IMR-90 (cell line): ENCODE measurements at regions not wholly inside any gene's neighbourhood (a gene's known extent, or its start where the extent isn't known, plus 50 kb on each side); places are given as distances from the start of the nearest gene placed in this dataset.

Experiments used
- ATAC-seq: fragments of 200-7000 bp; cut with Tn5 transposase; 2 replicates; pipeline ENCODE4 v1.9.1; 2020; ENCODE audit warnings: low read depth, mild to moderate bottlenecking, moderate library complexity
- BruUV-seq: library from RNA; stranded (reverse); fragments of 400-500 nt; replicated peaks from 2 replicates; lab custom pipeline; 2021; lab: Mats Ljungman, UMichigan
- CTCF ChIA-PET: fragments of 300-600 bp; formaldehyde crosslinking; extraction: SDS; loops from one replicate; lab custom pipeline; 2021; ENCODE audit warnings: antibody characterized with exemption; lab: Yijun Ruan, JAX
- POLR2A ChIA-PET: fragments of 300-600 bp; sonication (Branson Sonifier 250); formaldehyde crosslinking; loops from one replicate; lab custom pipeline; 2022; ENCODE audit warnings: antibody characterized with exemption; ENCODE audit not compliant: unreplicated experiment; lab: Charles Lee
- DNase-seq: peaks from one replicate; pipeline ENCODE4 v3.0.0; 2013
- H2AFZ ChIP-seq: replicated peaks from 2 replicates; pipeline ENCODE3; 2013; ENCODE audit warnings: low read length, mild to moderate bottlenecking; ENCODE audit not compliant: poor library complexity
- H2AK5ac ChIP-seq: 2 replicates; pipeline ENCODE4 v1.6.1; 2013; ENCODE audit warnings: low read depth, low read length, inconsistent platforms
- H2AK9ac ChIP-seq: replicated peaks from 2 replicates; pipeline ENCODE3; 2013; ENCODE audit warnings: mild to moderate bottlenecking, low read depth, low read length, moderate library complexity; ENCODE audit not compliant: poor library complexity
- H2BK120ac ChIP-seq: 2 replicates; pipeline ENCODE4 v1.6.1; 2013; ENCODE audit warnings: low read depth, low read length, inconsistent platforms
- H2BK15ac ChIP-seq: 3 replicates; pipeline ENCODE4 v1.6.1; 2013; ENCODE audit warnings: low read depth, low read length, inconsistent platforms
- H2BK20ac ChIP-seq: 2 replicates; pipeline ENCODE4 v1.6.1; 2013; ENCODE audit warnings: low read depth, mild to moderate bottlenecking, inconsistent platforms, low read length, moderate library complexity
- H2BK5ac ChIP-seq: 2 replicates; pipeline ENCODE4 v1.6.1; 2013; ENCODE audit warnings: mild to moderate bottlenecking, low read depth, low read length, inconsistent platforms; ENCODE audit not compliant: poor library complexity, severe bottlenecking
- H3K14ac ChIP-seq: replicated peaks from 2 replicates; pipeline ENCODE4 v1.6.1; 2013; ENCODE audit warnings: low read depth, low read length, inconsistent platforms
- H3K18ac ChIP-seq: 2 replicates; pipeline ENCODE4 v1.6.1; 2013; ENCODE audit warnings: low read depth, low read length, control low read depth
- H3K23ac ChIP-seq: 2 replicates; pipeline ENCODE4 v1.6.1; 2013; ENCODE audit warnings: low read depth, low read length, inconsistent platforms
- H3K27ac ChIP-seq: 2 replicates; pipeline ENCODE4 v1.5.1; 2013; ENCODE audit warnings: mild to moderate bottlenecking, control low read depth, low read length; ENCODE audit not compliant: insufficient read depth
- H3K27me3 ChIP-seq: 2 replicates; pipeline ENCODE4 v1.6.1; 2013; ENCODE audit warnings: low read length; ENCODE audit not compliant: control insufficient read depth, insufficient read depth
- H3K36me3 ChIP-seq: 2 replicates; pipeline ENCODE4 v1.6.1; 2013; ENCODE audit warnings: low read length, mixed read lengths; ENCODE audit not compliant: control insufficient read depth, insufficient read depth
- H3K4ac ChIP-seq: 2 replicates; pipeline ENCODE4 v1.6.1; 2013; ENCODE audit warnings: low read depth, low read length, inconsistent platforms
- H3K4me1 ChIP-seq: 2 replicates; pipeline ENCODE4 v1.6.1; 2013; ENCODE audit warnings: low read length, mixed read lengths; ENCODE audit not compliant: control insufficient read depth, insufficient read depth
- H3K4me2 ChIP-seq: 2 replicates; pipeline ENCODE4 v1.6.1; 2013; ENCODE audit warnings: low read depth, mild to moderate bottlenecking, control low read depth, low read length, moderate library complexity
- H3K4me3 ChIP-seq: 2 replicates; pipeline ENCODE4 v1.5.1; 2013; ENCODE audit warnings: low read depth, mild to moderate bottlenecking, control low read depth, low read length, moderate library complexity; ENCODE audit not compliant: insufficient read depth
- H3K56ac ChIP-seq: 2 replicates; pipeline ENCODE4 v1.6.1; 2013; ENCODE audit warnings: low read length, inconsistent platforms; ENCODE audit not compliant: insufficient read depth; ENCODE audit errors: extremely low read depth
- H3K79me1 ChIP-seq, 2 experiments: 2 replicates each; pipeline ENCODE4 v1.6.1; 2013; ENCODE audit warnings: low read length in 2 of 2, inconsistent platforms in 1 of 2, low read depth in 1 of 2
- H3K9ac ChIP-seq: 2 replicates; pipeline ENCODE4 v1.6.1; 2013; ENCODE audit warnings: low read depth, low read length, control low read depth
- H3K9me1 ChIP-seq: 2 replicates; pipeline ENCODE4 v1.6.1; 2013; ENCODE audit warnings: low read length, inconsistent platforms; ENCODE audit not compliant: insufficient read depth
- H3K9me3 ChIP-seq: 2 replicates; pipeline ENCODE4 v1.6.1; 2013; ENCODE audit warnings: low read length; ENCODE audit not compliant: control insufficient read depth, insufficient read depth
- H4K20me1 ChIP-seq: 2 replicates; pipeline ENCODE4 v1.6.1; 2013; ENCODE audit warnings: low read length, inconsistent platforms; ENCODE audit not compliant: insufficient read depth
- H4K5ac ChIP-seq: 2 replicates; pipeline ENCODE4 v1.6.1; 2013; ENCODE audit warnings: mild to moderate bottlenecking, low read depth, low read length, control low read depth
- H4K8ac ChIP-seq, 2 experiments: 2 replicates each; pipeline ENCODE4 v1.6.1; 2013; ENCODE audit warnings: low read depth in 2 of 2, low read length in 2 of 2, control low read depth in 1 of 2, inconsistent platforms in 1 of 2
- H4K91ac ChIP-seq: 2 replicates; pipeline ENCODE4 v1.6.1; 2013; ENCODE audit warnings: low read depth, low read length, inconsistent platforms; ENCODE audit not compliant: insufficient read depth
- BHLHE40 ChIP-seq: fragments of 150-350 bp; IDR thresholded peaks from 2 replicates; pipeline ENCODE4 v1.6.1; 2016; ENCODE audit warnings: mild to moderate bottlenecking, low read depth, low read length
- CEBPB ChIP-seq: IDR thresholded peaks from 2 replicates; pipeline ENCODE4 v1.6.1; 2012; ENCODE audit warnings: low read depth, low read length, improper control_type of control experiment
- CHD1 ChIP-seq: IDR thresholded peaks from 2 replicates; pipeline ENCODE4 v1.6.1; 2012; ENCODE audit warnings: low read depth, low read length, improper control_type of control experiment
- MAZ ChIP-seq: IDR thresholded peaks from 2 replicates; pipeline ENCODE4 v1.6.1; 2012; ENCODE audit warnings: low read depth, mild to moderate bottlenecking, low read length, improper control_type of control experiment, moderate library complexity, borderline replicate concordance
- POLR2A ChIP-seq: IDR thresholded peaks from 2 replicates; pipeline ENCODE4 v1.6.1; 2012; ENCODE audit warnings: mild to moderate bottlenecking, low read depth, low read length
- WGBS, 2 experiments: methylation state at CpG; one replicate each; pipeline versions ENCODE4 v1.1.5 to v1.1.7; 2013; ENCODE audit warnings: missing lambda C conversion rate in 2 of 2; ENCODE audit not compliant: insufficient read length in 1 of 2; ENCODE audit errors: extremely low coverage in 2 of 2; 5-methylcytosine and 5-hydroxymethylcytosine counted together
- dilution Hi-C: fragments of 300-500 bp; cut with HindIII; formaldehyde crosslinking; loops from one replicate; pipeline ENCODE4 v1.14.3; 2018; ENCODE audit warnings: low sequenced_read_pairs; ENCODE audit not compliant: unreplicated experiment
- in situ Hi-C: fragments of 300-500 bp; cut with MboI; formaldehyde crosslinking; loops from 3 replicates; pipeline ENCODE4 v1.14.3; 2019; ENCODE audit warnings: low sequenced_read_pairs, inconsistent platforms, mixed read lengths
- intact Hi-C: fragments of 100-400 bp; cut with micrococcal nuclease; formaldehyde crosslinking; loops from 2 replicates; pipeline ENCODE4 v1.10.0; 2022

DNA sequence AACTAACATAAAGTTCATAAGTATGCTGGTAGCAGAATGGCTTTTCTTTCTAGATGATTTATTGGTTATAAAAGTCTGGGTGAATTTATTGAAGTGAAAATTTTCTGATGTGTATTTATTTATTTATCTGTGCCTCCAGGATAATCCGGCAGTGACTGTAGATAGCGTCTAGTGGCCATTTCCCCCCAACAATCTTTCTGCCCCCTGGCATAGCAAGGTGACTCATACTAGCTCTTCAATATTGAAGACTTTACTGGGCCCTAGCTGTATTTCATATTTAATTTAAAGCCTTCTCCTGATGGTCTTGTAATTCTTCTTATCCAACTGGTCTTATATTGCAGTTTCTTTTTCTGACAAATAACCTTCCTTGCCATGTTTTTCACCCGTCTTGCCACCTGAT lies 154.1 kb upstream of the SGK1 start:
- Histone ChIP-seq H2BK20ac (no peak overlapping the region), H3K23ac (no peak overlapping the region), H3K56ac (no peak overlapping the region), H2BK15ac (no peak overlapping the region), H4K8ac (no peak overlapping the region), H3K14ac (no peak overlapping the region), H3K9me3 (no peaks in the 10 kb centered on the region), H3K4ac (no peak overlapping the region), H3K4me1 (peaks cover 11% of the 10 kb centered on the region), H2AK9ac (no peak overlapping the region), H3K4me2 (no peak overlapping the region), H2AK5ac (no peak overlapping the region), H3K36me3 (no peaks in the 10 kb centered on the region), H2BK5ac (no peak overlapping the region), H3K9me1 (no peaks in the 10 kb centered on the region), H4K5ac (no peak overlapping the region; the same call in 1 of the 2 replicates), H3K27ac (no peak overlapping the region), H3K79me1 (no peaks in the 10 kb centered on the region), H2AFZ (no peak overlapping the region), H4K91ac (no peak overlapping the region), H3K4me3 (no peak overlapping the region), H2BK120ac (no peak overlapping the region), H3K18ac (no peak overlapping the region), H3K27me3 (no peaks in the 10 kb centered on the region), H4K20me1 (no peaks in the 10 kb centered on the region), H3K9ac (no peak overlapping the region)
- WGBS, 2 experiments = no CpG with 5 or more reads among the region's 3 CpGs
- ChIA-PET POLR2A (no interaction called here), CTCF (no interaction called here)
- intact Hi-C loops = no loop called here
- DNase-seq (no peak), ATAC-seq (no peak)
- dilution Hi-C loops = no loop called here
- no peak for TF ChIP-seq POLR2A
- no peak for TF ChIP-seq BHLHE40
- no peak for TF ChIP-seq CHD1
- TF ChIP-seq MAZ = no peak
- TF ChIP-seq CEBPB = no peak
- BruUV-seq = no TSS peak
- in situ Hi-C loops = no loop called here
